SK-N-SH treated with all-trans-retinoic acid at 6 μM for 48 hours (cell line): ENCODE measurements at regions not wholly inside any gene's neighbourhood (a gene's known extent, or its start where the extent isn't known, plus 50 kb on each side); places are given as distances from the start of the nearest gene placed in this dataset.

Experiments
- ATAC-seq: fragments of 200-7000 bp; cut with Tn5 transposase; 3 replicates; pipeline ENCODE4 v1.9.1; 2020; ENCODE audit warnings: mild to moderate bottlenecking, moderate library complexity
- ARNTL ChIP-seq: fragments of 450-650 bp; formaldehyde crosslinking; IDR thresholded peaks from 2 replicates; pipeline ENCODE4 v1.5.0; 2020; ENCODE audit warnings: low read depth, mild to moderate bottlenecking, moderate library complexity, borderline replicate concordance
- CSDC2 ChIP-seq: fragments of 250-450 bp; sonication (Bioruptor Pico); IDR thresholded peaks from 2 replicates; pipeline ENCODE4 v1.5.0; 2020; ENCODE audit warnings: mild to moderate bottlenecking, moderate library complexity
- CSRNP3 ChIP-seq: fragments of 250-450 bp; sonication (Bioruptor Pico); IDR thresholded peaks from 2 replicates; pipeline ENCODE4 v1.5.1; 2021; ENCODE audit warnings: mild to moderate bottlenecking, moderate library complexity
- ESRRG ChIP-seq: fragments of 250-450 bp; sonication (Bioruptor Pico); IDR thresholded peaks from 2 replicates; pipeline ENCODE4 v1.6.1; 2021; ENCODE audit warnings: mild to moderate bottlenecking
- GLIS3 ChIP-seq: fragments of 250-450 bp; sonication (Bioruptor Pico); IDR thresholded peaks from 2 replicates; pipeline ENCODE4 v1.5.0; 2020; ENCODE audit warnings: mild to moderate bottlenecking, moderate library complexity
- ISL1 ChIP-seq: fragments of 250-450 bp; sonication (Bioruptor Pico); IDR thresholded peaks from 2 replicates; pipeline ENCODE4 v2.1.2; 2022; ENCODE audit warnings: mild to moderate bottlenecking, moderate library complexity
- OSR1 ChIP-seq: fragments of 250-450 bp; sonication (Bioruptor Pico); IDR thresholded peaks from 2 replicates; pipeline ENCODE4 v1.8.0; 2022; ENCODE audit warnings: moderate library complexity, mild to moderate bottlenecking, inconsistent platforms
- PPARA ChIP-seq: fragments of 250-450 bp; sonication (Bioruptor Pico); IDR thresholded peaks from 2 replicates; pipeline ENCODE4 v1.5.0; 2020; ENCODE audit warnings: mild to moderate bottlenecking, borderline replicate concordance
- RARB ChIP-seq: fragments of 250-450 bp; sonication (Bioruptor Pico); IDR thresholded peaks from 2 replicates; pipeline ENCODE4 v1.8.0; 2021; ENCODE audit warnings: mild to moderate bottlenecking, moderate library complexity
- SNAI2 ChIP-seq: fragments of 250-450 bp; sonication (Bioruptor Pico); IDR thresholded peaks from 2 replicates; pipeline ENCODE4 v1.5.0; 2020; ENCODE audit warnings: mild to moderate bottlenecking, moderate library complexity
- TCF4 ChIP-seq: fragments of 250-450 bp; sonication (Bioruptor Pico); IDR thresholded peaks from 2 replicates; pipeline ENCODE4 v1.8.0; 2021; ENCODE audit warnings: mild to moderate bottlenecking, moderate library complexity, borderline replicate concordance
- TSHZ2 ChIP-seq: fragments of 250-450 bp; sonication (Bioruptor Pico); IDR thresholded peaks from 2 replicates; pipeline ENCODE4 v1.5.0; 2020; ENCODE audit warnings: mild to moderate bottlenecking, moderate library complexity
- ZC3H10 ChIP-seq: fragments of 250-450 bp; sonication (Bioruptor Pico); IDR thresholded peaks from 2 replicates; pipeline ENCODE4 v1.5.1; 2021; ENCODE audit warnings: mild to moderate bottlenecking, moderate library complexity
- ZFP3 ChIP-seq: fragments of 250-450 bp; sonication (Bioruptor Pico); IDR thresholded peaks from 2 replicates; pipeline ENCODE4 v1.5.0; 2020; ENCODE audit warnings: mild to moderate bottlenecking, moderate library complexity
- ZFP30 ChIP-seq: fragments of 450-650 bp; formaldehyde crosslinking; IDR thresholded peaks from 2 replicates; pipeline ENCODE4 v1.5.0; 2022; ENCODE audit warnings: mild to moderate bottlenecking, moderate library complexity
- ZNF565 ChIP-seq: fragments of 450-650 bp; formaldehyde crosslinking; conservative IDR thresholded peaks from 2 replicates; pipeline ENCODE4 v1.5.0; 2020; ENCODE audit warnings: low read depth, mild to moderate bottlenecking, moderate library complexity
- ZNF70 ChIP-seq: fragments of 450-650 bp; formaldehyde crosslinking; IDR thresholded peaks from 2 replicates; pipeline ENCODE4 v1.5.0; 2020; ENCODE audit warnings: mild to moderate bottlenecking, moderate library complexity
- ZNF8 ChIP-seq: fragments of 450-650 bp; formaldehyde crosslinking; IDR thresholded peaks from 2 replicates; pipeline ENCODE4 v1.5.0; 2020; ENCODE audit warnings: mild to moderate bottlenecking, moderate library complexity
- TF ChIP-seq, protein P1 (sequence below): fragments of 250-450 bp; sonication (Bioruptor Pico); IDR thresholded peaks from 2 replicates; pipeline ENCODE4 v1.5.1; 2020; ENCODE audit warnings: low read depth, mild to moderate bottlenecking, moderate library complexity
- TF ChIP-seq, protein P2 (sequence below): fragments of 250-450 bp; sonication (Bioruptor Pico); IDR thresholded peaks from 2 replicates; pipeline ENCODE4 v1.8.0; 2020; ENCODE audit warnings: mild to moderate bottlenecking, moderate library complexity, borderline replicate concordance
- TF ChIP-seq, protein P3 (sequence below): fragments of 250-450 bp; sonication (Bioruptor Pico); IDR thresholded peaks from 2 replicates; pipeline ENCODE4 v1.8.0; 2021; ENCODE audit warnings: low read depth, mild to moderate bottlenecking, moderate library complexity, borderline replicate concordance

DNA sequence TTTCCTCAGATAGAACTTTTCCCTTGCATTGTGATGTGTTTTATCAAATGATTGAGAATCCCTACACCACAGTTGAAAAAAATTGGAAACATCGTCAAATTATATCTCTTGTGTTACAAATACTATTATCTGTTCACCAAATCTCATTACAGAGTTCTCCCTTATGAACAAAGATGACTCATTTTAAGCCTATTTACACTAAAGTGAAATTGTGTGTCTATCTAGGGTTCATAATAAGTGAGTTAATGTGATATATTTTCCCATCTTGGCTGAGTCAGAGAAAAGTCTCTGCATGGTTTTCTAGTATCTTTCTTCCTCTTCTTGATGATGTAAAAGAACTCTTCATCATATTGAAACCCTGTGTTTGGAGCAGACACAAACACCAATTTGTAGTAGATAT is 1263.3 kb upstream of the EYS start:
- TF ChIP-seq ISL1 (CRISPR knock-in tag) (0 out of 2 replicates have a peak, but pooled peaks have one; percentile 20), PPARA (CRISPR knock-in tag) (no peak), ESRRG (CRISPR knock-in tag) (no peak)
- TF ChIP-seq, all 23 proteins: peak for 1
- no peak for ATAC-seq

DNA sequence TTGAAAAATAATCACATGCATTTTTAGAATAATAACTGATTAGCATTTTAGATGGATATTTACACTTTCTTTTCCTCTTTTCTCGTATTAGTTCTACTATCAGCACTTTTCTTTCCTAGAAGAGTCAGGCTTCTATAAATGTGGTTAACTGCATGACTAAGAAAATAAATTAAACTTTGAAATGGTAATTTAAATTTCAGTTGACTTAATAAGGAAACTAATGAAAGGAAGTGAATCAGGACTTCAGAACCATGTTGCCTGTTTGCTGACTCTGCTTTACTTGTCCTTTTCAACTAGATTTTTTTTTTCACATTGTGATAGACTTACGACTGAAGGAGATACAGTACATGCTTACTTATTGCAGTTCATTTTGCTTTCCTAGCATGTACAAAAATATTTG is 1258.2 kb upstream of the EYS start:
- no peak for TF ChIP-seq ZFP30 (CRISPR knock-in tag)
- TF ChIP-seq, all 23 proteins: peak for 0
- ATAC-seq, result no peak

- no peak for ATAC-seq
- no peak for TF ChIP-seq ZFP3
- no peak for TF ChIP-seq TSHZ2 (CRISPR knock-in tag)
- TF ChIP-seq ESRRG (CRISPR knock-in tag), result no peak
- no peak for TF ChIP-seq ZNF8 (CRISPR knock-in tag)
- no peak for TF ChIP-seq PPARA (CRISPR knock-in tag)
- no peak for TF ChIP-seq CSDC2 (CRISPR knock-in tag)
- TF ChIP-seq TCF4 (CRISPR knock-in tag), result no peak
- TF ChIP-seq ZNF70 (CRISPR knock-in tag), result no peak
- TF ChIP-seq, protein P1, sequence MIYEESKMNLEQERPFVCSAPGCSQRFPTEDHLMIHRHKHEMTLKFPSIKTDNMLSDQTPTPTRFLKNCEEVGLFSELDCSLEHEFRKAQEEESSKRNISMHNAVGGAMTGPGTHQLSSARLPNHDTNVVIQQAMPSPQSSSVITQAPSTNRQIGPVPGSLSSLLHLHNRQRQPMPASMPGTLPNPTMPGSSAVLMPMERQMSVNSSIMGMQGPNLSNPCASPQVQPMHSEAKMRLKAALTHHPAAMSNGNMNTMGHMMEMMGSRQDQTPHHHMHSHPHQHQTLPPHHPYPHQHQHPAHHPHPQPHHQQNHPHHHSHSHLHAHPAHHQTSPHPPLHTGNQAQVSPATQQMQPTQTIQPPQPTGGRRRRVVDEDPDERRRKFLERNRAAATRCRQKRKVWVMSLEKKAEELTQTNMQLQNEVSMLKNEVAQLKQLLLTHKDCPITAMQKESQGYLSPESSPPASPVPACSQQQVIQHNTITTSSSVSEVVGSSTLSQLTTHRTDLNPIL (CRISPR knock-in tag), result no peak
- no peak for TF ChIP-seq GLIS3
- TF ChIP-seq SNAI2 (CRISPR knock-in tag), result no peak
- TF ChIP-seq CSRNP3 (CRISPR knock-in tag), result no peak
- no peak for TF ChIP-seq OSR1 (CRISPR knock-in tag)
- no peak for TF ChIP-seq ARNTL (CRISPR knock-in tag)
- no peak for TF ChIP-seq ZFP30 (CRISPR knock-in tag)
- TF ChIP-seq, protein P2, sequence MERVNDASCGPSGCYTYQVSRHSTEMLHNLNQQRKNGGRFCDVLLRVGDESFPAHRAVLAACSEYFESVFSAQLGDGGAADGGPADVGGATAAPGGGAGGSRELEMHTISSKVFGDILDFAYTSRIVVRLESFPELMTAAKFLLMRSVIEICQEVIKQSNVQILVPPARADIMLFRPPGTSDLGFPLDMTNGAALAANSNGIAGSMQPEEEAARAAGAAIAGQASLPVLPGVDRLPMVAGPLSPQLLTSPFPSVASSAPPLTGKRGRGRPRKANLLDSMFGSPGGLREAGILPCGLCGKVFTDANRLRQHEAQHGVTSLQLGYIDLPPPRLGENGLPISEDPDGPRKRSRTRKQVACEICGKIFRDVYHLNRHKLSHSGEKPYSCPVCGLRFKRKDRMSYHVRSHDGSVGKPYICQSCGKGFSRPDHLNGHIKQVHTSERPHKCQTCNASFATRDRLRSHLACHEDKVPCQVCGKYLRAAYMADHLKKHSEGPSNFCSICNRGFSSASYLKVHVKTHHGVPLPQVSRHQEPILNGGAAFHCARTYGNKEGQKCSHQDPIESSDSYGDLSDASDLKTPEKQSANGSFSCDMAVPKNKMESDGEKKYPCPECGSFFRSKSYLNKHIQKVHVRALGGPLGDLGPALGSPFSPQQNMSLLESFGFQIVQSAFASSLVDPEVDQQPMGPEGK, result no peak
Observed at GRCh38 chr6:66964216-66964615, 1257.2 kb upstream of the EYS start.

GRCh38 chr6:66962082-66962481 is 1255.1 kb upstream of the EYS start:
- no peak for TF ChIP-seq PPARA (CRISPR knock-in tag)
- TF ChIP-seq ZFP30 (CRISPR knock-in tag), result no peak
- no peak for TF ChIP-seq ISL1 (CRISPR knock-in tag)
- TF ChIP-seq ZNF70 (CRISPR knock-in tag), result no peak
- TF ChIP-seq, protein P2, result no peak

DNA sequence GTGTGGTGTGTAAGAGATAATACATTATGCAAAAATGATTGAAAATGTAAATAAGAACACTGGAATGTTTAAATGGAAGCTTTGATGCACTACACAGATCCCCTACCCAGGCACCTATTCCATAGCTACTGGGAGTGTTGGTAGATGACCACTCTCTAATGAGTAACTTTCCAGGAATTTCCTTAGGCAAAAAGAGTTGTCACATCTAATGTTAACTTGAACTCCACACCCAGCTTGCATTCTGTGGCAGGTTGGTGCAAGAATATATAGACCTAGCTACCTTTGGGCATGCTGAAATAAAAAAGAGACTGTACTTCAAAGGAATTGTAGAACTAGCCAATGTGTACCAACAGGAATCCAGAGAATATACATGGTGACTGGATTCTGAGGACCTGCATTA is 1254.2 kb upstream of the EYS start:
- ATAC-seq, result no peak
- TF ChIP-seq OSR1 (CRISPR knock-in tag), result no peak
- no peak for TF ChIP-seq ZC3H10 (CRISPR knock-in tag)
- no peak for TF ChIP-seq TCF4 (CRISPR knock-in tag)
- no peak for TF ChIP-seq ZNF565
- no peak for TF ChIP-seq ISL1 (CRISPR knock-in tag)
- no peak for TF ChIP-seq PPARA (CRISPR knock-in tag)
- no peak for TF ChIP-seq RARB
- TF ChIP-seq SNAI2 (CRISPR knock-in tag), result no peak
- TF ChIP-seq ZFP3, result no peak
- TF ChIP-seq, protein P3, sequence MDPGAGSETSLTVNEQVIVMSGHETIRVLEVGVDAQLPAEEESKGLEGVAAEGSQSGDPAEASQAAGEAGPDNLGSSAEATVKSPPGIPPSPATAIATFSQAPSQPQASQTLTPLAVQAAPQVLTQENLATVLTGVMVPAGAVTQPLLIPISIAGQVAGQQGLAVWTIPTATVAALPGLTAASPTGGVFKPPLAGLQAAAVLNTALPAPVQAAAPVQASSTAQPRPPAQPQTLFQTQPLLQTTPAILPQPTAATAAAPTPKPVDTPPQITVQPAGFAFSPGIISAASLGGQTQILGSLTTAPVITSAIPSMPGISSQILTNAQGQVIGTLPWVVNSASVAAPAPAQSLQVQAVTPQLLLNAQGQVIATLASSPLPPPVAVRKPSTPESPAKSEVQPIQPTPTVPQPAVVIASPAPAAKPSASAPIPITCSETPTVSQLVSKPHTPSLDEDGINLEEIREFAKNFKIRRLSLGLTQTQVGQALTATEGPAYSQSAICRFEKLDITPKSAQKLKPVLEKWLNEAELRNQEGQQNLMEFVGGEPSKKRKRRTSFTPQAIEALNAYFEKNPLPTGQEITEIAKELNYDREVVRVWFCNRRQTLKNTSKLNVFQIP (CRISPR knock-in tag), result no peak
- TF ChIP-seq, protein P1 (CRISPR knock-in tag), result no peak

More at GRCh38 chr6:66962082-66962481, 1255.1 kb upstream of the EYS start:
- no peak for ATAC-seq
